ENCODE measurements at regions not wholly inside any gene's neighbourhood (a gene's known extent, or its start where the extent isn't known, plus 50 kb on each side); places are given as distances from the start of the nearest gene placed in this dataset.

DNA sequence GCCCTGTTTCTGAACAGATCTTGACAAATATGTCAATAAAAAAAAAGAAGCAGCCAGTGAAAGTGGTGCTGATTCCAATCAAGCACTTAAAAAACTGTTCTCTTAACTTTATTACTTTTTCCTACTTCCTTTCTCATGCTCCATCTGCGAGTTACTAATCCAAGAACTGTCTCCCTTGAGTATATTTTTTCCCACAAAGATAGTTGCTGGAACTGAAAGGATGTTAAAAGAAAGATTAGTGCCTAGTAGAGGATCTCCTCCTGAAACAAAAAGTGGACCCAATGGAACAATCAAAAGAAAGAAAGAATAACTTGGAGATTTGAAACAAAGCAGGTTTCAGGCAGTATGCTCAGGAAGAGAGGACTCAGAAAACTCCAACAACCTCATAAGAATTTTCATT is 1034.8 kb downstream of the PCDH17 start:
- TF ChIP-seq, protein P1, sequence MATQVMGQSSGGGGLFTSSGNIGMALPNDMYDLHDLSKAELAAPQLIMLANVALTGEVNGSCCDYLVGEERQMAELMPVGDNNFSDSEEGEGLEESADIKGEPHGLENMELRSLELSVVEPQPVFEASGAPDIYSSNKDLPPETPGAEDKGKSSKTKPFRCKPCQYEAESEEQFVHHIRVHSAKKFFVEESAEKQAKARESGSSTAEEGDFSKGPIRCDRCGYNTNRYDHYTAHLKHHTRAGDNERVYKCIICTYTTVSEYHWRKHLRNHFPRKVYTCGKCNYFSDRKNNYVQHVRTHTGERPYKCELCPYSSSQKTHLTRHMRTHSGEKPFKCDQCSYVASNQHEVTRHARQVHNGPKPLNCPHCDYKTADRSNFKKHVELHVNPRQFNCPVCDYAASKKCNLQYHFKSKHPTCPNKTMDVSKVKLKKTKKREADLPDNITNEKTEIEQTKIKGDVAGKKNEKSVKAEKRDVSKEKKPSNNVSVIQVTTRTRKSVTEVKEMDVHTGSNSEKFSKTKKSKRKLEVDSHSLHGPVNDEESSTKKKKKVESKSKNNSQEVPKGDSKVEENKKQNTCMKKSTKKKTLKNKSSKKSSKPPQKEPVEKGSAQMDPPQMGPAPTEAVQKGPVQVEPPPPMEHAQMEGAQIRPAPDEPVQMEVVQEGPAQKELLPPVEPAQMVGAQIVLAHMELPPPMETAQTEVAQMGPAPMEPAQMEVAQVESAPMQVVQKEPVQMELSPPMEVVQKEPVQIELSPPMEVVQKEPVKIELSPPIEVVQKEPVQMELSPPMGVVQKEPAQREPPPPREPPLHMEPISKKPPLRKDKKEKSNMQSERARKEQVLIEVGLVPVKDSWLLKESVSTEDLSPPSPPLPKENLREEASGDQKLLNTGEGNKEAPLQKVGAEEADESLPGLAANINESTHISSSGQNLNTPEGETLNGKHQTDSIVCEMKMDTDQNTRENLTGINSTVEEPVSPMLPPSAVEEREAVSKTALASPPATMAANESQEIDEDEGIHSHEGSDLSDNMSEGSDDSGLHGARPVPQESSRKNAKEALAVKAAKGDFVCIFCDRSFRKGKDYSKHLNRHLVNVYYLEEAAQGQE (IDR thresholded peaks at IDR 0.05; ENCODE audit: insufficient read depth in 1 of 2, low read depth in 2 of 2, low read length in 2 of 2), result no peak
- TF ChIP-seq TAF1 (IDR thresholded peaks at IDR 0.05; ENCODE audit: borderline replicate concordance, insufficient read depth, low read length), result no peak
- TF ChIP-seq POLR2AphosphoS5 (IDR thresholded peaks at IDR 0.05; ENCODE audit: low read depth, low read length), result no peak
- no peak for TF ChIP-seq SIN3A (IDR thresholded peaks at IDR 0.05; ENCODE audit: borderline replicate concordance, insufficient read depth, low read length)
- no peak for TF ChIP-seq FOXP2 (optimal IDR thresholded peaks at IDR 0.05; ENCODE audit: borderline replicate concordance, extremely low read depth, extremely low read length, insufficient read depth)
